ENCODE measurements at regions not wholly inside any gene's neighbourhood (a gene's known extent, or its start where the extent isn't known, plus 50 kb on each side); places are given as distances from the start of the nearest gene placed in this dataset.
"Not testable (repeated sequence)": the region's sequence is repeated elsewhere in the genome, so short reads cannot be mapped to it uniquely, and the experiment has no call there.

DNA sequence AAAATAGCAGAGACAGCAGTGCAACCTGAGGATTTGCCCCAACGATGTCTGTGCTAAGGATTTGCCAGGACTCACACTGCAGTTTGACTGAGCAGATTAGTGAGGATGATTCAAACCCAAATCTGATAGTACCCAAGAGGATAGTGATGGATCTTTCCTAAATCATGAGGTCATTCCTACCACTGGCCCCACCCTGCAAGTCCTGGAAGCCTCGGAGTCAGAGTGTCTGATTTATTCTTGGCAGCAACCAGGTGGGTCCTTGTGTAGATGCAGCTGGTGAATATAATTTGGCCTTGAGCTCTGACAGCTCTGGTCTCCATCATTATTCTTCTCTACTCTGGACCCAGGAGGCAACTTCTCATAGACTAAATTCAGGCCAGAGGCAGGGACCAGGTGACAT, 179.3 kb upstream of the RAG2 start:
- DNase-seq (ENCODE audit: extremely low read depth in 1 of 2, low read depth in 1 of 2) = no peak

DNA sequence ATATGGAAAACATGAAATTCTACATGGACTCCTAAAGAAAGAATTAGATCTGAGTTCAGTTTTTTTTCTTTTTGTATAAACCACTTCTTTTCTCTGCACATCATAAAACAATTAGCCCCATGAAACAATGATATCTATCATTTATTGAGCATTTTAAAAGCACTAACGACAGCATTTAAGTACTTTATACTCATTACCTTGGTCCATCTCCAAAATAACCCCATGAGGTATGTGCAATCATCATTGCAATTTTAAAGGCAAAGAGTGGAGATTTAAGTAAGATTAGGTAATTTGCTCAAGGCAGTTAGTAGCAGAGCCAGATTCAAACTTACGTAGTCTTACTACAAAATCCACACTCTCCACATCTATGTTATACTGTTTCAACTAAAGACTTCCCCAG, 177.7 kb upstream of the RAG2 start:
- no peak for DNase-seq (ENCODE audit: extremely low read depth in 1 of 2, low read depth in 1 of 2)

DNA sequence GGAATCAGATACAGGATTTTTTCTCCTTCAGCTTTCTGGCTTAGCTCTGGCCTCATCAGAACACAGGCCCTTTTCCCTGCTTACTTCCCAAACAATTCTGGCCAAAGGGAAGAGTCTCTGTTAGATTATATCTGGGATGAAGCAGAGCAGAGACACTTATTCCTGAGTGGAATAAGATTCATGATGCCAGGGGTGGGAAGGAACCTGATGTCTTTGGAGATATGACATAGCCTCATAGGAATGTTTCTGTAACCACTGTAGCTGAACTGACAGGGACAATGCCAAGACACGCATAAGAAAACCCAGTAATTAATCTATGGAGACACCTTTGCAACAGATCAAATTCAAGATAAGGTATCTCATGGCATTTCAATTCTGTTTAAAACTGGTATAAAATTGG, 177.1 kb upstream of the RAG2 start:
- no peak for DNase-seq (ENCODE audit: extremely low read depth in 1 of 2, low read depth in 1 of 2)

DNA sequence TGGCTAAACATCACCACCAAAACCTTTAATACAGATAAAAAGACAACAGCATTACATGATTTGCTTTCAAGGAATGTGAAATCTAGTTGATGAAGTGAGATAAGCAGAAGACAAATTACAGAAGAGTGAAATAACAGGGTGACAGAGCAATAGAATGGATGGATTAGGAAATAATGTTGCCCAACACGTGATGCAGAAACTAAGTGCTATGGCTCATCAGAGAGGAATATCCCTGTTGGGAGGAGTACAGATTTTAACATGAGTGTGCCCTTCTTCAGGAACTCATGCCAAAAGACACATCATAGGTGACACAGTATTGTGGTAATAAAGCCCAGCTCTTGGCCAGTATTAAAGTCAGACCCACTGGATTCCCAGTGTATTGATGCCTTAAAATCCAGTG, 176.6 kb upstream of the RAG2 start:
- no peak for DNase-seq (ENCODE audit: extremely low read depth in 1 of 2, low read depth in 1 of 2)

- no peak for DNase-seq (ENCODE audit: extremely low read depth in 1 of 2, low read depth in 1 of 2)
Measured at GRCh38 chr11:36763187-36763586, 165.2 kb upstream of the RAG2 start.

GRCh38 chr11:36757075-36757474, 159.0 kb upstream of the RAG2 start:
- no peak for DNase-seq (ENCODE audit: extremely low read depth in 1 of 2, low read depth in 1 of 2)

DNA sequence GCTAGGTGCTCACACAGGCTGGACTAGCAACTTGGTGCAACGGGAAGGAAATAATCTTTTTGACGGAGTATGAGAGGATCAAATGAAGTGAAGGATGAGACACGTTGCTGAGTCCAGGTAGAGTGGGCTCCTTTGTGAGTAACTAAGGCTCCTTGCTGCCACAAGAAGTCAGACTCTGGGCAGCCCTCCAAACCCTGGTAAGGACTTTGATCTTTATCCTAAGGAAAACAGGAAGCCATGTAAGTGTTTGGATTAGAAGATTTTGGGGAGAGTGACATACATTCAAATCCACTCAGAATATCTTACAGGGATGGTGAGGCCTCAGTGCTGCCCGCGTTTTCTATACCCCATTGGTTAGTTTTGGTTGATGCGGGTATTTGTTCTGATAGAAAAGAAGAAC, 155.9 kb upstream of the RAG2 start:
- no peak for DNase-seq (ENCODE audit: extremely low read depth in 1 of 2, low read depth in 1 of 2)

DNA sequence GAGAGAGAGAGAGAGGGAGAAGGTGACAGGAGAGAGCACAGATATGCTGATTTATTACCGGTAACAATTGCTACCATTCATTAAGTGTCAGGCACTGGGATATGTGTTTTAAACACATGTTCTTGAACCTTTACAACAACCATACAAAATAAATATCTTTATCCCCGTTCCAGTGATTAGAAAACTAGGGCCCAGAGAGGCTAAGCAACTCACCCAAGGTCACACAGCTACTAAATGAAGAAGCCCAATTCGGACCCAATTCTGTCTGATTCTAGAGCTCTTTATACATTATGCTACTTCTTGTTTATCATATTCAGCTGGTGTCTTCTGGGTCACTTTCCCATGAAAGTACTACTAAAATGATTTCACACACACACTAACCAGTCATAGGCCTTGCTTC, 154.0 kb upstream of the RAG2 start:
- no peak for DNase-seq (ENCODE audit: extremely low read depth in 1 of 2, low read depth in 1 of 2)

DNA sequence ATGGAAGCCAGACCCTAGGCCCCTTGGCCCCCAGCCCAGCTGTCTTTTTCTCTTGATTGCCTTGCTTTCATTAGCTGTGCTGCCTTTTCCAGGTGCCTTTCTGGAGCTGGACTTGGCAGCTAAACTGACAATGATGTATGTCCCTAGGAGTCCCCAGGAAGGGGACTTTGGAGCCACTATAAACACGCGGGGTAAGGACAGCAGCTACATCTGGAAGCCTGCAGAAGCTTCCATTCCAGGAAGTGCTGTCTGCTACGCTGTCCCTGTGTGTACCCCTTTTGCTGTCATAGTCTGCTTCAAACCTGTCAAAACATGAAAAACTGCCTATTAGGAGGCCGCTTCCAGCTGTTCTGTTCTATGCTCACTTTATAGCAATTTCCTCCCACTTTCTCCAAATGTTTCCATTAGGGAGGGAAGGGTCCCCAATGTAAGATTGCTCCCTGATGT, 153.3 kb upstream of the RAG2 start:
- no peak for DNase-seq (ENCODE audit: extremely low read depth in 1 of 2, low read depth in 1 of 2)

GRCh38 chr11:36750349-36750748, 152.3 kb upstream of the RAG2 start:
- no peak for DNase-seq (ENCODE audit: extremely low read depth in 1 of 2, low read depth in 1 of 2)

DNA sequence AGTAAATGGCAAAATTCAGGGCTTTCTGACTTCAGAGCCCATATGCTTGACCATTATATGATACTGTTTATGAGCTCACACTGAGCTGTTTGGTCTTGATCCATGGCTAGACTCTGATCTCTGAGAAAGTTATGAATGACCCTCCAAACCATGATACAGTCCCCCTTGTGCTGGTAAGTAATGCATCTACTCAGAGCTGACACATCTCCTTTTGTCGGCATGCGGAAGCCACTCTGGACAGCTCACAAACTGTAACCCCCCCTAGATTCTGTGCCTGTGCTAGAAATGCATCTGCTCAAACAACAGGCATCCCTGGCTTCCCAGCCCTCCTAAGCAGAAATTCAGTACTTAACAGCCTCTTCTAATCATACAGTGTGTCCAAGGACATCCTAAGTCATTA, 150.8 kb upstream of the RAG2 start:
- no peak for DNase-seq (ENCODE audit: extremely low read depth in 1 of 2, low read depth in 1 of 2)

GRCh38 chr11:36746886-36747710, 149.1 kb upstream of the RAG2 start:
- DNase-seq (ENCODE audit: extremely low read depth in 1 of 2, low read depth in 1 of 2) = peak; percentile 45 to 64

DNA sequence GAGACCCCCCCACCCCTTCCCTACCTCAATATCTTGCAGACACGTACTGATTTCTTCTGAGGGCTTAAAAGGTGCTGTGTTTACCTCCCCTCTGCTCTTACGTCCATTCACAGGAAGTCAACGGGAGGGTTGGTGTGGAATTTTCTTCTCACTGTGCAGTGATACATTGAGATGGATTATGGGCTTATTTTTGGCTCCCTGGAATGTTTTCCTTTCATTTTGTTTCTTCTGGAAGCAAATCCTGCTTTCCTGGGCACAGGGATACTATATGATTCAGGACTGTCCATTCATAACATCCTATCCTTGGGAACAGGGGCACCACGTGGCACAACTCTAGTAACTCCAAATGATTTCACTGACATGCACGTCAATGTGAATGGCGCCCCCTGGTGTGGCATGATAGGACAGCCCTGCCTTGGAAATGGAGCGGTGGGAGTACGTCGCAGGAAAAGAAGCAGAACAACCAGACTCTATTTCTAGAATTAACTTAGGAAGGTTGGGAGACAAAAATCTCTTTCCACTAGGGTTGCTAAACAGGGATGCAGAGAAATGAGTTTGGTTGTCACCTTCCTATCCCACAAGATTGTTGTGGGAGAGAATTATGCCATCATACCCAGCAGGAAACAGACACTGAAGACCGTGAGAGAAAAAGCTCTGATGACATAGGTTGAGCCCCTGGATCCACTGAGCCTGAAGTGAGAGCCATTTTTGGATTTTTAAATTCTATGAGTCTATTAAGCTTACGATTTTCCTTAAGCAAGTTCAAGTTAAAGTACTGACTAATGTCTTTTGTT, 146.5 kb upstream of the RAG2 start:
- peak; percentile 9 to 37 for DNase-seq (ENCODE audit: extremely low read depth in 1 of 2, low read depth in 1 of 2)

- no peak for DNase-seq (ENCODE audit: extremely low read depth in 1 of 2, low read depth in 1 of 2)
Measured at GRCh38 chr11:36743039-36743438, 145.0 kb upstream of the RAG2 start.

- no peak for DNase-seq (ENCODE audit: extremely low read depth in 1 of 2, low read depth in 1 of 2)
Measured at GRCh38 chr11:36741515-36741914, 143.5 kb upstream of the RAG2 start.

DNA sequence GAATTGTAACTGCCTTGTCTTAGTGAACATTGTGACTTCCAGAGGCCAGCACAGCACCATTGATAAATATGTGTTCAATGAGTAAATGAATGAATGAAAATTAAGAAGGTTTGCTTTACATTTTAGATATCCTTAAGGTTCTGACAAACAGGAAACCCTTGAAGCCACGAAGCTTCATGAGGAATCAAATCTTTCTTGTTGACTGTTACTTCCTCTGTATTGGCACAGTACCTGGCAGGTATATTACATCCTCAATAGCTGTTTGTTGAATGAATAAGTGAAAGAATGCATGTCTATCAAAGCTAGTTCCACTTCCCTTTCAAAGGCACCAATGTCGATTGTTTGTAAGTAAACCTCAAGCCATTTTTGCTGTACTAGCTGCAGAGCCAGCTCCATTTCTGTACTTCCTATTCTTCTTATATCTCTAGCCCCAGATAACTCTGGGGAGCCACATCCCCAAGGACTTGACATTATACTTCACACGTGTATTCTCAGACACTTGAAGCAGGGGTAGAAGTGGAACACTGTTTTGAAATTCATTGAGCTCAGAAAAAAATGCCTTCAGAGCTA, 140.3 kb upstream of the RAG2 start:
- no peak for DNase-seq (ENCODE audit: extremely low read depth in 1 of 2, low read depth in 1 of 2)

DNA sequence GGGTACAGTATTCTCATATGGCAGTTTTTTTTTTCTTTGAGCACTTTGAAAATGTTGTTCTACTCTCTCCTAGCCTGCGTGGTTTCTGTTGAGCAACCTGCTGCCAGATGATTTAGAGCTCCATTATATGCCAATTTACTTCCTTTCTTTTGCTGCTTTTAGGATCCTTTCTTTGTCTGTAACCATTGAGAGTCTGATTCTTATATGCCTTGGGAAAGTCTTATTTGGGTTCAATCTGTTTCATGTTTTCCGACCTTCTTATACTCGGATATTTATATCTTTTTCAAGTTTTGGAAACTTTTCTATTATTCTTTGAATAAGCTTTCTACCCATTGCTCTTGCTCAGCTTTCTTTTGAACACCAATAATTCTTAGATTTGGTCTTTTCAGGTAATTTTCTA, 138.1 kb upstream of the RAG2 start:
- no peak for DNase-seq (ENCODE audit: extremely low read depth in 1 of 2, low read depth in 1 of 2)

DNA sequence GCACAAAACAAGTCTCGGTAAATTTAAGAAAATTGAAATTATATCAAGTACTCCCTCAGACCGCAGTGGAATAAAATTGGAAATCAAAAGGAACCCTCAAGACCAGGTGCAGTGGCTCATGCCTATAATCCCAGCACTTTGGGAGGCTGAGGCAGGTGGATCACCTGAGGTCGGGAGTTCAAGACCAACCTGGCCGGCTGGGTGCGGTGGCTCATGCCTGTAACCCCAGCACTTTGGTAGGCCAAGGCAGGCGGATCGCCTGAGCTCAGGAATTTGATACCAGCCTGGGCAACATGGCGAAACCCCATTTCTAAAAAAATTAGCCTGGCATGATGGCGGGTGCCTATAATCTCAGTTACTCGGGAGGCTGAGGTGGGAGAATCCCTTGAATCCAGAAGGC, 135.7 kb upstream of the RAG2 start:
- not testable (repeated sequence) for DNase-seq (ENCODE audit: extremely low read depth in 1 of 2, low read depth in 1 of 2)

DNA sequence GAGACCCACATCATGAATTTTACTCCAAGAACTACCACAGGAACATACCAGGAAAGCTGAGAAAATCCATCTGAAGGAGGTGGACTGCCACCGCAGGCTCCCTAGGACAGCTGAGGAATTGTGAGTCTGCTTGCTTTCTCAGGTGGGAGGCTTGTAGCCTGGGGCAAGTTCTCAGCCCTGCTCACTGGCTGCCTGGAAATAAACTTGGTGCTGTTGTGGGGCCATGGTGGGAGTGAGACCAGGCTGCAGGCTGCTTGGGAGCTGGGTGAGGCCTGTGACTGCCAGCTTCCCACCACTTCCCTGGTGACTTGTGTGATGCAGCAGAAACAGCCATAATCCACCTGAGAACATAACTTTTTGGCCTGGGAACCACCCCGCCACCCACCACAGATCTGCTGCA, 132.7 kb upstream of the RAG2 start:
- DNase-seq (ENCODE audit: extremely low read depth in 1 of 2, low read depth in 1 of 2) = no peak

- DNase-seq (ENCODE audit: extremely low read depth in 1 of 2, low read depth in 1 of 2) = no peak
Measured at GRCh38 chr11:36729825-36730224, 131.8 kb upstream of the RAG2 start.

GRCh38 chr11:36726420-36726819, 128.4 kb upstream of the RAG2 start:
- no peak for DNase-seq (ENCODE audit: extremely low read depth in 1 of 2, low read depth in 1 of 2)

All from activated CD8-positive, alpha-beta memory T cell treated with anti-CD3 and anti-CD28 coated beads for 1 hour (primary cell).